Medulla oblongata (tissue), 1 donor: ENCODE measurements at regions not wholly inside any gene's neighbourhood (a gene's known extent, or its start where the extent isn't known, plus 50 kb on each side); places are given as distances from the start of the nearest gene placed in this dataset.
"Not testable (repeated sequence)": the region's sequence is repeated elsewhere in the genome, so short reads cannot be mapped to it uniquely, and the experiment has no call there.

Experiments used
- DNase-seq: peaks from one replicate; pipeline ENCODE4 v3.0.0-alpha.2; 2015; ENCODE audit errors: extremely low spot score

GRCh38 chr9:3773362-3774060 lies 247.7 kb upstream of the RFX3 start:
- DNase-seq = no peak

- no peak for DNase-seq
Observed at GRCh38 chr9:3769646-3770045, 243.8 kb upstream of the RFX3 start.

GRCh38 chr9:3768712-3769457 lies 243.1 kb upstream of the RFX3 start:
- DNase-seq = no peak

GRCh38 chr9:3768286-3768685 lies 242.5 kb upstream of the RFX3 start:
- no peak for DNase-seq

- DNase-seq = no peak
Observed at GRCh38 chr9:3762076-3762475, 236.3 kb upstream of the RFX3 start.

GRCh38 chr9:3760031-3760430 lies 234.2 kb upstream of the RFX3 start:
- no peak for DNase-seq

- DNase-seq = no peak
Observed at GRCh38 chr9:3758816-3759576, 233.2 kb upstream of the RFX3 start.

GRCh38 chr9:3756071-3756470 lies 230.3 kb upstream of the RFX3 start:
- no peak for DNase-seq

GRCh38 chr9:3751125-3751758 lies 225.4 kb upstream of the RFX3 start:
- peak; percentile 52 for DNase-seq

- DNase-seq = no peak
Observed at GRCh38 chr9:3750321-3750720, 224.5 kb upstream of the RFX3 start.

- no peak for DNase-seq
Observed at GRCh38 chr9:3746296-3747275, 220.8 kb upstream of the RFX3 start.

GRCh38 chr9:3743901-3744413 lies 218.2 kb upstream of the RFX3 start:
- no peak for DNase-seq

- no peak for DNase-seq
Observed at GRCh38 chr9:3742586-3742985, 216.8 kb upstream of the RFX3 start.

GRCh38 chr9:3741729-3742128 lies 215.9 kb upstream of the RFX3 start:
- DNase-seq = no peak

GRCh38 chr9:3740690-3741419 lies 215.1 kb upstream of the RFX3 start:
- no peak for DNase-seq

- no peak for DNase-seq
Observed at GRCh38 chr9:3736161-3736560, 210.4 kb upstream of the RFX3 start.

GRCh38 chr9:3735251-3735650 lies 209.4 kb upstream of the RFX3 start:
- no peak for DNase-seq

GRCh38 chr9:3733527-3734262 lies 207.9 kb upstream of the RFX3 start:
- DNase-seq = not testable (repeated sequence)

GRCh38 chr9:3733039-3733408 lies 207.2 kb upstream of the RFX3 start:
- peak; percentile 8 for DNase-seq
